ENCODE measurements at regions not wholly inside any gene's neighbourhood (a gene's known extent, or its start where the extent isn't known, plus 50 kb on each side); places are given as distances from the start of the nearest gene placed in this dataset.

GRCh38 chr2:104635608-104636007, 218.3 kb upstream of the POU3F3 start:
- H2AFZ ChIP-seq (ENCODE audit: low read length): no peak overlapping the region
- DNase-seq (ENCODE audit: low spot score) (no peak), FAIRE-seq (no peak), ATAC-seq (no peak)
- no peak overlapping the region for H3K4me2 ChIP-seq (ENCODE audit: low read depth, low read length)
- 17% methylated on average over 5 of the region's 5 CpGs for WGBS (ENCODE audit: low lambda C conversion rate)
- H3K36me3 ChIP-seq (replicated peaks in 1 of 2; ENCODE audit: control insufficient read depth in 1 of 2, insufficient read depth in 2 of 2, low read length in 2 of 2): no peaks in the 10 kb centered on the region
- no peak overlapping the region for H3K4me3 ChIP-seq (replicated peaks in 1 of 3; ENCODE audit: insufficient read depth in 1 of 3, low read depth in 2 of 3, low read length in 3 of 3)
- H3K9ac ChIP-seq (ENCODE audit: insufficient read depth, low read depth, low read length): no peak overlapping the region
- no peaks in the 10 kb centered on the region for H3K79me2 ChIP-seq (ENCODE audit: insufficient read depth, low read length)
- peaks cover 0 to 19% of the 10 kb centered on the region in 2 experiments; a peak in 1 of 5 replicates for H3K27me3 ChIP-seq (ENCODE audit: control insufficient read depth in 1 of 2, insufficient read depth in 2 of 2, low read length in 2 of 2)
- intact Hi-C loops (cut with micrococcal nuclease; ENCODE audit: unreplicated experiment) (no loop called here), in situ Hi-C loops (cut with HindIII; ENCODE audit: extremely low pct_ligation_motif_present, low pct_unique_long_range_greater_than_20kb) (no loop called here)
- TF ChIP-seq REST (IDR thresholded peaks at IDR 0.05; ENCODE audit: borderline replicate concordance in 1 of 2, low read depth in 1 of 2, low read length in 2 of 2) (no peak), JARID2 (CRISPR knock-in tag; IDR thresholded peaks at IDR 0.05; ENCODE audit: insufficient replicate concordance) (no peak), NFYB (CRISPR knock-in tag; IDR thresholded peaks at IDR 0.05) (no peak), PHF20 (CRISPR knock-in tag; IDR thresholded peaks at IDR 0.05) (no peak), PBX3 (CRISPR knock-in tag; IDR thresholded peaks at IDR 0.05; ENCODE audit: borderline replicate concordance) (no peak), HMGXB3 (CRISPR knock-in tag; IDR thresholded peaks at IDR 0.05; ENCODE audit: borderline replicate concordance) (no peak), CERS6 (CRISPR knock-in tag; IDR thresholded peaks at IDR 0.05) (no peak), ZBTB7B (CRISPR knock-in tag; IDR thresholded peaks at IDR 0.05) (no peak), CBX2 (IDR thresholded peaks at IDR 0.05; ENCODE audit: low read depth, low read length) (no peak), CBX2 (CRISPR knock-in tag; IDR thresholded peaks at IDR 0.05; ENCODE audit: low read depth) (no peak), ZFY (CRISPR knock-in tag; IDR thresholded peaks at IDR 0.05) (no peak), CREM (IDR thresholded peaks at IDR 0.05) (no peak), CREM (CRISPR knock-in tag; IDR thresholded peaks at IDR 0.05) (no peak), KDM5A (IDR thresholded peaks at IDR 0.05; ENCODE audit: borderline replicate concordance, low read length) (no peak)
- ChIA-PET POLR2A (no interaction called here), CTCF (ENCODE audit: low intra/inter-chr PET ratio, low total read pairs) (no interaction called here)
- no peak overlapping the region for H3K27ac ChIP-seq (ENCODE audit: extremely low read length, insufficient read depth, low read length)
- no peaks in the 10 kb centered on the region for H3K4me1 ChIP-seq (ENCODE audit: insufficient read depth, low read length)
- H3K9me3 ChIP-seq (ENCODE audit: low read length): no peaks in the 10 kb centered on the region
- H4K20me1 ChIP-seq (ENCODE audit: insufficient read depth, low read length): no peaks in the 10 kb centered on the region
- no TSS peak for BruUV-seq (replicated peaks)

Data from HepG2 (cell line).